ENCODE measurements at regions not wholly inside any gene's neighbourhood (a gene's known extent, or its start where the extent isn't known, plus 50 kb on each side); places are given as distances from the start of the nearest gene placed in this dataset.

- DNase-seq (ENCODE audit: low spot score), result no peak
Measured at GRCh38 chr6:170177772-170178560, 112.9 kb downstream of the DLL1 start.

GRCh38 chr6:170176898-170177771, 113.7 kb downstream of the DLL1 start:
- DNase-seq (ENCODE audit: low spot score), result no peak

GRCh38 chr6:170176136-170176897, 114.6 kb downstream of the DLL1 start:
- no peak for DNase-seq (ENCODE audit: low spot score)

- DNase-seq (ENCODE audit: low spot score), result no peak
Measured at GRCh38 chr6:170175644-170176135, 115.2 kb downstream of the DLL1 start.

GRCh38 chr6:170174771-170175643, 115.9 kb downstream of the DLL1 start:
- DNase-seq (ENCODE audit: low spot score), result no peak

- no peak for DNase-seq (ENCODE audit: low spot score)
Measured at GRCh38 chr6:170174124-170174770, 116.6 kb downstream of the DLL1 start.

- DNase-seq (ENCODE audit: low spot score), result no peak
Measured at GRCh38 chr6:170173335-170173881, 117.5 kb downstream of the DLL1 start.

- no peak for DNase-seq (ENCODE audit: low spot score)
Measured at GRCh38 chr6:170172825-170173256, 118.0 kb downstream of the DLL1 start.

- no peak for DNase-seq (ENCODE audit: low spot score)
Measured at GRCh38 chr6:170172392-170172791, 118.5 kb downstream of the DLL1 start.

GRCh38 chr6:170167657-170168159, 123.2 kb downstream of the DLL1 start:
- no peak for DNase-seq (ENCODE audit: low spot score)

- no peak for DNase-seq (ENCODE audit: low spot score)
Measured at GRCh38 chr6:170166511-170167122, 124.3 kb downstream of the DLL1 start.

GRCh38 chr6:170165471-170166117, 125.3 kb downstream of the DLL1 start:
- no peak for DNase-seq (ENCODE audit: low spot score)

- DNase-seq (ENCODE audit: low spot score), result no peak
Measured at GRCh38 chr6:170165085-170165470, 125.8 kb downstream of the DLL1 start.

- DNase-seq (ENCODE audit: low spot score), result no peak
Measured at GRCh38 chr6:170164271-170164900, 126.5 kb downstream of the DLL1 start.

- DNase-seq (ENCODE audit: low spot score), result no peak
Measured at GRCh38 chr6:170163405-170164170, 127.3 kb downstream of the DLL1 start.

- DNase-seq (ENCODE audit: low spot score), result no peak
Measured at GRCh38 chr6:170162775-170163404, 128.0 kb downstream of the DLL1 start.

GRCh38 chr6:170162011-170162774, 128.7 kb downstream of the DLL1 start:
- no peak for DNase-seq (ENCODE audit: low spot score)
